Naive thymus-derived CD8-positive, alpha-beta T cell (primary cell): ENCODE measurements at regions not wholly inside any gene's neighbourhood (a gene's known extent, or its start where the extent isn't known, plus 50 kb on each side); places are given as distances from the start of the nearest gene placed in this dataset.
"Not testable (repeated sequence)": the region's sequence is repeated elsewhere in the genome, so short reads cannot be mapped to it uniquely, and the experiment has no call there.

ENCODE experiments used
- ATAC-seq, 2 donors: fragments of 150-1000 bp; cut with Tn5 transposase in 1 of 2; sonication (Bioruptor Pico), chemical (Tn5 transposase) in 1 of 2; 1 replicate in 1 of 2; 2 replicates in 1 of 2; pipeline ENCODE4 v1.10.0; 2021; ENCODE audit warnings: mild to moderate bottlenecking in 2 of 2, moderate library complexity in 2 of 2
- POLR2A ChIA-PET: fragments of 350-600 bp; sonication (Branson Sonifier 250); formaldehyde crosslinking; loops from one replicate; lab custom pipeline; 2021; ENCODE audit warnings: antibody characterized with exemption; lab: Charles Lee
- DNase-seq, 10 donors: peaks; one replicate each; pipeline versions ENCODE4 v3.0.0 to v3.0.0-alpha.2; 2020 to 2022
- H3K27ac Mint-ChIP-seq, 10 donors: one replicate each; pipeline ENCODE4 v1.8.0; 2020 to 2022; ENCODE audit warnings: mild to moderate bottlenecking in 10 of 10, mixed read lengths in 10 of 10, moderate library complexity in 4 of 10, inconsistent platforms in 1 of 10
- H3K27me3 Mint-ChIP-seq, 5 donors: one replicate each; pipeline ENCODE4 v1.8.0; 2021 to 2022; ENCODE audit warnings: mixed read lengths in 5 of 5
- H3K36me3 Mint-ChIP-seq, 3 donors: one replicate each; pipeline ENCODE4 v1.8.0; 2020 to 2022; ENCODE audit warnings: mixed read lengths in 3 of 3, mild to moderate bottlenecking in 2 of 3, inconsistent platforms in 1 of 3
- H3K4me1 Mint-ChIP-seq, 4 donors: one replicate each; pipeline ENCODE4 v1.8.0; 2021 to 2022; ENCODE audit warnings: mixed read lengths in 4 of 4
- H3K4me3 Mint-ChIP-seq, 10 donors: one replicate each; pipeline ENCODE4 v1.8.0; 2020 to 2022; ENCODE audit warnings: mild to moderate bottlenecking in 10 of 10, mixed read lengths in 10 of 10, moderate library complexity in 6 of 10, inconsistent platforms in 1 of 10
- H3K9me3 Mint-ChIP-seq, 9 donors: one replicate each; pipeline ENCODE4 v1.8.0; 2020 to 2022; ENCODE audit warnings: mixed read lengths in 9 of 9, mild to moderate bottlenecking in 3 of 9, inconsistent platforms in 1 of 9, moderate library complexity in 1 of 9

DNA sequence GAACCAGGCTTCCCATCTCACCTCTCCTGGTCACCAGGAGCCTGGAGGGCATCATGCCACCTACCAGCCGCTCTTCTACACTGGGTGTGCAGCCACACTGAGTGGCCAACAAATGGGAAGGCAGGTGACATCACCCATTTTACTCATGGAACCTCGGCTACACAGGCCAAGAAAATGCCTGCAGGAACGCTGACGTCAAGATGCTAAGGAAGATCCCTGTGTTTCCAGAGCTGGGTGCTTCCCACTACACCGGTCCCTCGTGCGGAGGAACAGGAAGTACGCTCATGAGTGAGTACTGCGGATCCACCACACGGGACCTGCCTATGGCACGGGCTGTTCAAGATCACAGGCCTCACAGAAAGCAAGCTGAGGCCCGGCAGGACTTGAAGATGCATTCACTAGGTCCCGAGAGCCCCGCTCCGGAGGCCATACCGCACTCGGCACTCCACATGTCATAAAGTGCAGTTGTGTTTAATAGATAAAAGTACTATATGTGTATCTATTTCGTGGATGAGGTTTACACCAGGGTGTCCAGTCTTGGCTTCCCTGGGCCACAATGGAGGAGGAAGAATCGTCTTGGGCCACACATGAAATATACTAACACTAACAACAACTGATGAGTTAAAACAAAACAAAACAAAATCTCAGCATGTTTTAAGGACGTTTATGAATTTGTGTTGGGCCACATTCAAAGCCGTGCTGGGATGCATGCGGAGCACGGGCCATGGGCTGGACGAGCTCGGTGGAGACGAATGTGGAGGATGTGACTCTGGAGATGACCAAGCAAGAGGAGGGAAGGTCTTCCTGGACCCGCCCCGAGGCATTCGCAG, 257.9 kb downstream of the THBS2 start:
- Mint-ChIP-seq H3K4me3 (no peak overlapping the region), H3K36me3 (no peaks in the 10 kb centered on the region), H3K9me3 (no peaks in the 10 kb centered on the region), H3K4me1 (no peaks in the 10 kb centered on the region), H3K27ac (no peak overlapping the region), H3K27me3 (peaks cover 0 to 4% (median 1%) of the 10 kb centered on the region in 5 donors)
- POLR2A ChIA-PET = no interaction called here
- no peak for DNase-seq
- no peak for ATAC-seq

DNA sequence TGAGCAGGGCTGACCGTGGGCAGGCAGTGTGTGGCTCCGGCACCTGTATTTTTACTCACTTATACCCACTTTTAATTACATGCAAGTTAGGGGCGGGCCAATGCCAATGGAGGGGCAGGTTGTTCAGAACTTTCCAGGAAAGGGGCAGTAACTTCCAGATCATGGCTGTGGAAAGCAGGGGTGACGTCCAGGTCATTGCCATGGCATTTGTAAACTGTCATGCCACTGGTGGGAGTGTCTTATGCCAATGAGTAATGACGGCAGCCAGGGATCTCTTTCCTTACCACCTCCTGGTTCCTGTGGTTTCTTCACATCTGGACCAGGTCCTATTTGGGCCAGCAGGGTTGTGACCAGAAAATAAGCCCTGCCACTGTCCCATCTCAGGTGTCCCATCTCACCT, 258.7 kb downstream of the THBS2 start:
- H3K36me3 Mint-ChIP-seq = no peaks in the 10 kb centered on the region
- H3K4me1 Mint-ChIP-seq = no peaks in the 10 kb centered on the region
- no peak overlapping the region for H3K27ac Mint-ChIP-seq
- peaks cover 0 to 4% (median 1%) of the 10 kb centered on the region in 5 donors for H3K27me3 Mint-ChIP-seq
- ATAC-seq (no peak), DNase-seq (no peak)
- H3K9me3 Mint-ChIP-seq = no peaks in the 10 kb centered on the region
- POLR2A ChIA-PET = no interaction called here
- no peak overlapping the region for H3K4me3 Mint-ChIP-seq

DNA sequence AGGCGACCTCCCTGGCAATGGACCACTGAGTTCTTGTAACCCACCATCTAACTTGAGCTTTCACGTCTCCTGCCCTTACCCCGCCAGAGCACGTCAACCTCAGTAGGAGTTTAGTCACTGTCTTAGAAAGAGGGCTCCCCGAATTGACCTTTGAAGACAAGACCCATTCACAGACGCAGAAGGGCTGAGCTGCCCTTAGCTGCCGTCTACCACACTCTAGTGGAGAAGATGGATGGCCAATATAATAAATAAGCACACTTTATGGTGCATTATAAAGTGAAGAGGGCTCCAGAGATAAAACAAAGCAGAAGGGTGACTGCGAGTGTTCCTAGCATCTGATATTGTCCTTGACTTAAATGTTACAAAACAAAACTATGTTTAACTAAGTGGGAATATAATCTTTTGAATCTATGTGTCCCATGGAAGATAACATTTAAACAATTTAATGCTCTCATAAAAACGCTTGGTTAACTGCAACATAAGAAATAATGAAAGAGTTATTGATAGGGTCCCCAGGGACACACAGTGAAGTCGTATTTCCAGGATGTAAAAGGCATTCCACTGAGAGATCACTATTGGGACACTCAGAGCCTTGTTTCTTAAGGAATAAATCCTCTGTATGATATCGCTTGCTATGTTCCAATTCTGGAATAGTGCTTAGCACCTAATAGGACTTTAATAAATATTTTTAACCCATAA, 261.1 kb downstream of the THBS2 start:
- no peak overlapping the region for H3K4me3 Mint-ChIP-seq
- H3K36me3 Mint-ChIP-seq = no peaks in the 10 kb centered on the region
- DNase-seq (no peak), ATAC-seq (no peak)
- POLR2A ChIA-PET = no interaction called here
- H3K9me3 Mint-ChIP-seq = no peaks in the 10 kb centered on the region
- peaks cover 0 to 4% (median 1%) of the 10 kb centered on the region in 5 donors for H3K27me3 Mint-ChIP-seq
- H3K4me1 Mint-ChIP-seq = no peaks in the 10 kb centered on the region
- H3K27ac Mint-ChIP-seq = peak overlapping the region in 1 of 10 donors; percentile 6

DNA sequence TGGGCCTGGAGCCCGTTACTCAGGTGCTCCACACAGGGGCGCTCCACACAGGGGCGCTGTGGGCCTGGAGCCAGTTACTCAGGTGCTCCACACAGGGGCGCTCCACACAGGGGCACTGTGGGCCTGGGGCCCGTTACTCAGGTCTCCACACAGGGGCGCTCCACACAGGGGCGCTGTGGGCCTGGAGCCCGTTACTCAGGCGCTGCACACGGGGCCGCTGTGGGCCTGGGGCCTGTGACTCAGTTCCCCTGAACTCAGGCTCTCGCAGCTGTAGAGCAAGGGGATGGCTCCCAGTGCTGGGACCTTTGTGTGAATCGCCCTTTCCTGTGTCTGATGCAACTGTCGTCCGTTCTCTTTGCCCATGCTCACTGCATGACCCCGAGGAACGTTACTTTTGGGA, 262.0 kb downstream of the THBS2 start:
- ATAC-seq, H3K27me3 Mint-ChIP-seq, H3K27ac Mint-ChIP-seq, H3K4me1 Mint-ChIP-seq, H3K4me3 Mint-ChIP-seq, H3K36me3 Mint-ChIP-seq, POLR2A ChIA-PET, H3K9me3 Mint-ChIP-seq: not testable (repeated sequence)
- peak in 1 of 10 donors; percentile 57 for DNase-seq

DNA sequence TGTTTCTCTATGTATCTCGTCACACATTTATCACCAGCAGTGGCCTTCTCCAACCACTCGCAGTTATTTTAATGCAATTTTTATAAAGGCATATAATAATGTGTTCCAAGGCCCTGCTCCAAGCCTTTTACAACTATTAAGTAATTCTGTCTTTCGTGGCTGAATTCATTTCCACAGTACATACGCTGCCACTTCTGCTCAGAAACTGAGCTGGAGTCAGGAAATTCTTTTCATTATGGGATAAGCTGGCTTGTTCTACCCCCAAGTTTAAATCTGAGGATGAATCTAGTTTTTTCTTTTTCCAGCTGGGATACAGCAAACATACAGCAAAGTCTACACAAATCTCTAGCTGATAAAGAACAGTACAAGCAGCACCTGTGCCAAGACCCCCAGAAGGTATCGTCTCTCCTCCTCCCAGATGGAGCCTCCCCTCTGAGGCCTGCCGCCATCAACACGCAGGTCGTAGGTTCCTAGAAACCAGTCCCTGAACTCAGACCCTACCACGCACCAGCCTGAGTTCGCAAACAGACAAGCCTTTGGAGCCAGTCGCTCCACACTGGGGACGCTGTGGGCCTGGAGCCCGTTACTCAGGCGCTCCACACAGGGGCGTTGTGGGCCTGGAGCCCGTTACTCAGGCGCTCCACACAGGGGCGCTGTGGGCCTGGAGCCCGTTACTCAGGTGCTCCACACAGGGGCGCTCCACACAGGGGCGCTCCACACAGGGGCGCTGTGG, 263.5 kb downstream of the THBS2 start:
- H3K27ac Mint-ChIP-seq = no peak overlapping the region
- H3K27me3 Mint-ChIP-seq = peaks cover 0 to under 1% (median 0%) of the 10 kb centered on the region in 5 donors
- no peak for DNase-seq
- POLR2A ChIA-PET = no interaction called here
- no peak overlapping the region for H3K4me3 Mint-ChIP-seq
- H3K4me1 Mint-ChIP-seq = no peaks in the 10 kb centered on the region
- H3K9me3 Mint-ChIP-seq = no peaks in the 10 kb centered on the region
- no peak for ATAC-seq
- no peaks in the 10 kb centered on the region for H3K36me3 Mint-ChIP-seq

DNA sequence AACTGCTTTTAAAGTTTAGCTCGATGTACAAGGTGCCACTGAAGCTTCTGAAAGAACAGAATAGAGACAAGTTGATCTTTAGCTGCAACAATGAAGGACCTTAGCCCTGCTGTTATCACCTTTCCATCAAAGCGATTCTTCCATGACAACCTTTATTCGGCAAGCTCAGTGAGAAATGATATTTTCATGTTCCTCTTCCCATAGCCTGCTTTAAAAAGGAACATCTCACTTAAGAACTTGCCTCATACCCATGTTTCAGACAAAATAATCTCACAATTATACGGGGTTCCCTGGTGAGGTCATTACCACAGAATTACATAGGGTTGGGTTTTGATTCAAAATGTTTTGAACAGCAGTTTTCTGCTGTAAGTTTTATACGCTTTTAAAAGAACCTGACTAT, 264.2 kb downstream of the THBS2 start:
- Mint-ChIP-seq H3K4me3 (no peak overlapping the region), H3K27me3 (no peaks in the 10 kb centered on the region), H3K36me3 (no peaks in the 10 kb centered on the region), H3K4me1 (no peaks in the 10 kb centered on the region), H3K9me3 (no peaks in the 10 kb centered on the region), H3K27ac (no peak overlapping the region)
- ATAC-seq = no peak
- POLR2A ChIA-PET = no interaction called here
- no peak for DNase-seq

DNA sequence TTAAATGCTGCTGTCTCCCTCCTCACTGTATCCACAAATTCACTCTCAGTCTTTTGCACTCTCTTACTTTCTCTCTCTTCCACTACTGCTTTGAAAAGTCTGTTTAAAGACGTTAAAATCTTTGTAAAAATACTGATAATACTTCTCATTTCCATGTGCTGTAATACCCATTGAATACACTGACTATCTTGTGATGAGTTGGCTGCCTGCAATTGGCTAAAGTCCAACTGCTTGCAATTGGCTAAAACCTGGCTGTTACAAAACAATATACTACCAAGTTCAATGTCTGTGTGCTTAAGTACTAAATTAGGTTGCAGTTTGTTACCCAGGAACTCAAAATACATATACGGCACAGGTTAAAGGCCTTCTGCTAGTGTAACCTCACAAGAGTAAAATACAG, 264.8 kb downstream of the THBS2 start:
- ATAC-seq (no peak), DNase-seq (no peak)
- H3K36me3 Mint-ChIP-seq = no peaks in the 10 kb centered on the region
- POLR2A ChIA-PET = no interaction called here
- no peaks in the 10 kb centered on the region for H3K9me3 Mint-ChIP-seq
- no peaks in the 10 kb centered on the region for H3K4me1 Mint-ChIP-seq
- H3K4me3 Mint-ChIP-seq = no peak overlapping the region
- H3K27me3 Mint-ChIP-seq = peaks cover 0 to 3% (median 0%) of the 10 kb centered on the region in 5 donors
- no peak overlapping the region for H3K27ac Mint-ChIP-seq

DNA sequence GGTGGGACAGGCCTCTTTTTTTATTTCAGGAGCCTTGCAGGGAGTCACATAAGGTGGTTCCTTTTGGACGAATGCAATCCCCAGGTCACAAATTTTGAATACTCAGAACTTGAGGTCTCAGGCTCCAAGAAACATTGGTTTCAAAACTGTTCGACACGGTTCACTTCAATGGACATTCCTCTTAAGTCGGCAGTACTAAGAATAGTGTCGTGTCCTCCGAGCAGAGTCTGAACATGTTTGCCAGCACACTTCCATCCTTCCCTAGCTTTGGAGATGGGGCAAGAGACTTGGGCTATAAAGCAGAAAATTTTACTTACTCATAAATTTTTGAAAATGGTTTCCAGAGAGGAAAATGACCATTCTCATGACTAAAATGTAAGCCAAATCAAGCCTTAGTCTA, 265.4 kb downstream of the THBS2 start:
- H3K27me3 Mint-ChIP-seq = peaks cover 0 to 7% (median 2%) of the 10 kb centered on the region in 5 donors
- DNase-seq (no peak), ATAC-seq (no peak)
- H3K36me3 Mint-ChIP-seq = no peaks in the 10 kb centered on the region
- no peak overlapping the region for H3K27ac Mint-ChIP-seq
- H3K9me3 Mint-ChIP-seq = no peaks in the 10 kb centered on the region
- POLR2A ChIA-PET = no interaction called here
- no peaks in the 10 kb centered on the region for H3K4me1 Mint-ChIP-seq
- no peak overlapping the region for H3K4me3 Mint-ChIP-seq

DNA sequence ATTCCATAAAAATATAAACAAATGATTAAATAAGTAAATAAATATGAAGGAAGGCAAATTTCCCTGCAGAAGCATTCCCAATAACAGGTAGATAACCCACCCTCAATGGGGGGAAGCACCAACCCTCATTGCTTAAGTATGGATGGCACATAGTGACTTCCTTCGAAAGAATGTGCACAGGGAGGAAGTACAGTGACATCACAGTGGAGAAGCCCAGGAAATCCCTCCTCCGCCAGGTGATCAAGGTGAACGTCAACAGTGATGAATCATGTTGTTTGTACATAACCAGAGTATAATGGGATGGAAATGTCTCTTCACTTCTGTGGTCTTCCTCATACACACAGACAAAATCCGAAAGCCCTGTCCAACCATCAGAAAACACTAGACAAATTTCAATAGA, 267.9 kb downstream of the THBS2 start:
- POLR2A ChIA-PET = no interaction called here
- no peaks in the 10 kb centered on the region for H3K4me1 Mint-ChIP-seq
- H3K9me3 Mint-ChIP-seq = peaks cover 5 to 15% (median 11%) of the 10 kb centered on the region in 9 donors
- DNase-seq (no peak), ATAC-seq (no peak)
- peaks cover 3 to 20% (median 7%) of the 10 kb centered on the region in 5 donors for H3K27me3 Mint-ChIP-seq
- H3K4me3 Mint-ChIP-seq = no peak overlapping the region
- H3K27ac Mint-ChIP-seq = no peak overlapping the region
- peaks cover 0 to 7% (median 6%) of the 10 kb centered on the region in 3 donors for H3K36me3 Mint-ChIP-seq

DNA sequence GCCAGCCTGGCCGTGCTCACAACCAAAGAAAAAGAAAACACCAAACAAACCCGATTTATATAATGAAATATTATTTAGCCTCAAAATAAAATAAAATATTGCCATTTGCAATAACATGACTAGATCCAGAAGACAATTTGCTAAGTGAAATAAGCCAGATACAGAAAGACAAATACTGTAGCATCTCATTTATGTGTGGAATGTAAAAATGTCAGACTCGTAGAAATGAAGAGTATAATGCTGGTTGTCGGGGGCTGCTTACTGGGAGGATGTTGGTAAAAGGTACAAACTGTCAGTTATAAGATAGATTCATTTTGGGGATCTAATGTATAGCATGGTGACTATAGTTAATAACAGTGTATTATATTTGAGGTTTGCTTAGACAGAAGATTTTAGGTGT, 269.7 kb downstream of the THBS2 start:
- H3K27ac Mint-ChIP-seq = no peak overlapping the region
- ATAC-seq (no peak), DNase-seq (no peak)

DNA sequence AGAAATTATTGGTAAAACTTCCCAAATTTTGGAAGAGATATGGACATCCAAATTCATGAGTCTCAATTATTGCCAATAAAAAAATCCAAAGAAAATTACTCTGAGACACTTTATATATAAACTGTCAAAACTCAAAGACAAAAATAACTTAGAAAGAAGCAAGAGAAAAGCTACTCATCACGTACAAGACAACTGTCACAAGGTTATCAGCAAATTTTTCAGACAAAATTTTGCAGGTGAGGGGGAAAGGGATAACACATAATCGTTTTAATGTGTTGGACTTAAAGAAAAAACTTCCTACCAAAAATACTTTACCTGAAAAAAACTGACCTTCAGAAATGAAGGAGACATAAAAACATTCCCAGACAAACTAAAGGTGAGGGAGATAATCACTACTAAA, 272.5 kb downstream of the THBS2 start:
- ATAC-seq = no peak
- Mint-ChIP-seq H3K27me3 (peaks cover 3 to 20% (median 7%) of the 10 kb centered on the region in 5 donors), H3K27ac (no peak overlapping the region), H3K4me3 (no peak overlapping the region), H3K4me1 (no peaks in the 10 kb centered on the region), H3K9me3 (peaks cover 10 to 31% (median 25%) of the 10 kb centered on the region in 9 donors), H3K36me3 (peaks cover 0 to 19% (median 6%) of the 10 kb centered on the region in 3 donors)
- POLR2A ChIA-PET = no interaction called here
- no peak for DNase-seq

More for the DNA sequence above, 269.7 kb downstream of the THBS2 start:
- no peaks in the 10 kb centered on the region for H3K4me1 Mint-ChIP-seq
- H3K9me3 Mint-ChIP-seq = peaks cover 10 to 31% (median 24%) of the 10 kb centered on the region in 9 donors
- H3K27me3 Mint-ChIP-seq = peaks cover 3 to 20% (median 7%) of the 10 kb centered on the region in 5 donors
- POLR2A ChIA-PET = no interaction called here
- no peak overlapping the region for H3K4me3 Mint-ChIP-seq
- H3K36me3 Mint-ChIP-seq = peaks cover 0 to 19% (median 6%) of the 10 kb centered on the region in 3 donors

DNA sequence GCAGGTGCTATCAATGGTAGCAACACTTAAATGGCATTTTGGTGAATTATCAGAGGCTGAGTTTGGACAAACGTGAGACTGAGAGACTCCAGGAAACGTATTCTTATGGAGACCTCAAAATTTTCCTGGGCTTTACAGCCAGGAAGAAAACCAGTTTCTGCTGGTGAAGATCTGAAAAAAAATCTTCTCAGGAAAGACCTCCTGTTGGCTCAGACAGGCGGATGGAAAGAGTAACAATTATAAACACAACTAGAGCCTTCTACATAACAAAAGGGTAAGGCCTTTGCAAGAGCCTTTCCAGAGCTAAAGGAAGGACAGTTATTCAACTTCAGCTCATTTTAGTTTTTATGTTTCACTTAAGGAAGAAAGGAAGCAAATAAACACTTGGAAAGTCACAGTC, 274.4 kb downstream of the THBS2 start:
- peaks cover 2 to 19% (median 6%) of the 10 kb centered on the region in 3 donors for H3K36me3 Mint-ChIP-seq
- POLR2A ChIA-PET = no interaction called here
- no peaks in the 10 kb centered on the region for H3K4me1 Mint-ChIP-seq

DNA sequence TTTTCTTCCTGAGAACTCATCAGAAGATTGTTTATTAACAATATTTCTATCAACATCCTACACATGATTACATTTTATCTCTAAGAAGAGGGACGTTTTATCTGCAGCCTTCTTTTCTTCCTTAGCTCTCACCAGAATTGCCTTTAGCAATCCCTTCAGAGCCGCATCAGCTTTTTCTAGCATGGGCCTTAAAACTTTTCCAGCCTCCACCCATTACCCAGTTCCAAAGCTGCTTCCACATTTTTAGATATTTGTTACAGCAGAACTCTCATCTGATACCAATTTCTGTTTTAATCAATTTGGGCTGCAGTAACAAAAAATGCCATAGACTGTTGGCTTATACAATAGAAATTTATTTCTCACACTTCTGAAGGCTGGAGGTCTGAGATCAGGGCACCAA, 281.5 kb downstream of the THBS2 start:
- Mint-ChIP-seq H3K27me3 (peaks cover 0 to 29% (median 19%) of the 10 kb centered on the region in 5 donors), H3K36me3 (peaks cover 0 to 2% (median 0%) of the 10 kb centered on the region in 3 donors), H3K4me1 (no peaks in the 10 kb centered on the region), H3K27ac (no peak overlapping the region), H3K4me3 (no peak overlapping the region), H3K9me3 (peaks cover 0 to 1% (median 0%) of the 10 kb centered on the region in 9 donors)
- DNase-seq = no peak
- no peak for ATAC-seq
- POLR2A ChIA-PET = no interaction called here

More for the DNA sequence above, 274.4 kb downstream of the THBS2 start:
- H3K4me3 Mint-ChIP-seq = no peak overlapping the region
- no peak overlapping the region for H3K27ac Mint-ChIP-seq
- DNase-seq = no peak
- H3K27me3 Mint-ChIP-seq = peaks cover 6 to 20% (median 7%) of the 10 kb centered on the region in 5 donors
- peaks cover 10 to 31% (median 25%) of the 10 kb centered on the region in 9 donors for H3K9me3 Mint-ChIP-seq
- ATAC-seq = no peak
